Calu3 (cell line): ENCODE measurements at regions not wholly inside any gene's neighbourhood (a gene's known extent, or its start where the extent isn't known, plus 50 kb on each side); places are given as distances from the start of the nearest gene placed in this dataset.

ENCODE experiments used
- BruUV-seq: library from RNA; stranded (reverse); fragments of 400-500 nt; replicated peaks from 2 replicates; lab custom pipeline; 2021; lab: Mats Ljungman, UMichigan
- CTCF ChIA-PET: fragments of 300-600 bp; sonication (Branson Sonifier 250); formaldehyde crosslinking; loops from one replicate; lab custom pipeline; 2022; ENCODE audit warnings: antibody characterized with exemption; lab: Charles Lee
- DNase-seq: peaks from one replicate; pipeline ENCODE4 v3.0.0; 2022
- H3K27ac Mint-ChIP-seq: one replicate; pipeline ENCODE4 v1.8.0; 2022; ENCODE audit warnings: mixed read lengths; ENCODE audit not compliant: unreplicated experiment
- H3K27me3 Mint-ChIP-seq: one replicate; pipeline ENCODE4 v1.8.0; 2022; ENCODE audit warnings: mixed read lengths; ENCODE audit not compliant: unreplicated experiment
- H3K36me3 Mint-ChIP-seq: one replicate; pipeline ENCODE4 v1.8.0; 2022; ENCODE audit warnings: mild to moderate bottlenecking, moderate library complexity, mixed read lengths; ENCODE audit not compliant: insufficient read depth, unreplicated experiment
- H3K4me1 Mint-ChIP-seq: one replicate; pipeline ENCODE4 v1.8.0; 2022; ENCODE audit warnings: mild to moderate bottlenecking, low read depth, mixed read lengths; ENCODE audit not compliant: unreplicated experiment
- H3K4me3 Mint-ChIP-seq: one replicate; pipeline ENCODE4 v1.8.0; 2022; ENCODE audit warnings: mild to moderate bottlenecking, low read depth, moderate library complexity, mixed read lengths; ENCODE audit not compliant: unreplicated experiment
- H3K9me3 Mint-ChIP-seq: one replicate; pipeline ENCODE4 v1.8.0; 2022; ENCODE audit warnings: low read depth, mixed read lengths; ENCODE audit not compliant: unreplicated experiment
- CTCF ChIP-seq: fragments of 200-600 bp; IDR thresholded peaks from one replicate; pipeline ENCODE4 v1.8.0; 2022; ENCODE audit warnings: antibody characterized with exemption; ENCODE audit not compliant: unreplicated experiment
- intact Hi-C: fragments of 100-400 bp; cut with micrococcal nuclease; formaldehyde crosslinking; loops from one replicate; pipeline ENCODE4 v1.10.0; 2022; ENCODE audit not compliant: unreplicated experiment

DNA sequence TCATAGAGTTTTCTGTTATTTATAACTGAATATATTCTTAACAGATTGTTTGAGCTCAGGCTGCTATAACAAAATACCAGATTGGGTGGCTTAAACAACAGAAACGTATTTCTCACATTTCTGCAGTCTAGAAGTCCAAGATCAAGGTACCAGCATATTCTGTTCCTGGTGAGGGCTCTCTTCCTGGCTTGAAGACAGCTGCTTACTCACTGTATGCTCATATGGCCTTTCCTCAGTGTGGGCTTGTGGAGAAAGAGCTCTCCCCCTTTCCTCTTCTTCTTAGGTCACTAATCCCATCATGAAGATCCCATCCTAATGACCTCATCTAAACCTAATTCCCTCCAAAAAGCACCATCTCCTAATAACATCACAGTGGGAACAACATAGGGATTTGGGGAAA, 117.8 kb downstream of the RASGEF1B start:
- Mint-ChIP-seq H3K27ac (no peak overlapping the region), H3K4me3 (no peak overlapping the region), H3K9me3 (no peaks in the 10 kb centered on the region), H3K27me3 (peaks cover 7% of the 10 kb centered on the region), H3K36me3 (no peaks in the 10 kb centered on the region), H3K4me1 (peaks cover 8% of the 10 kb centered on the region)
- CTCF ChIA-PET, result interaction anchor here (1.6 kb wide), 1 partner anchor 284 kb away, joined by 7 read pairs; no protein-coding TSS in a partner anchor
- BruUV-seq, result no TSS peak
- DNase-seq, result no peak
- intact Hi-C loops, result no loop called here
- TF ChIP-seq CTCF, result no peak

GRCh38 chr4:81352446-81352835, 119.3 kb downstream of the RASGEF1B start:
- no peaks in the 10 kb centered on the region for H3K4me1 Mint-ChIP-seq
- H3K4me3 Mint-ChIP-seq, result no peak overlapping the region
- no peaks in the 10 kb centered on the region for H3K9me3 Mint-ChIP-seq
- TF ChIP-seq CTCF, result no peak
- intact Hi-C loops, result no loop called here
- no peaks in the 10 kb centered on the region for H3K36me3 Mint-ChIP-seq
- DNase-seq, result no peak
- BruUV-seq, result no TSS peak
- H3K27me3 Mint-ChIP-seq, result peaks cover 7% of the 10 kb centered on the region
- CTCF ChIA-PET, result interaction anchor here (0.5 to 2.5 kb wide), 3 partner anchors 17 to 283 kb away, joined by 3 to 24 read pairs (median 3); no protein-coding TSS in a partner anchor
- H3K27ac Mint-ChIP-seq, result no peak overlapping the region

DNA sequence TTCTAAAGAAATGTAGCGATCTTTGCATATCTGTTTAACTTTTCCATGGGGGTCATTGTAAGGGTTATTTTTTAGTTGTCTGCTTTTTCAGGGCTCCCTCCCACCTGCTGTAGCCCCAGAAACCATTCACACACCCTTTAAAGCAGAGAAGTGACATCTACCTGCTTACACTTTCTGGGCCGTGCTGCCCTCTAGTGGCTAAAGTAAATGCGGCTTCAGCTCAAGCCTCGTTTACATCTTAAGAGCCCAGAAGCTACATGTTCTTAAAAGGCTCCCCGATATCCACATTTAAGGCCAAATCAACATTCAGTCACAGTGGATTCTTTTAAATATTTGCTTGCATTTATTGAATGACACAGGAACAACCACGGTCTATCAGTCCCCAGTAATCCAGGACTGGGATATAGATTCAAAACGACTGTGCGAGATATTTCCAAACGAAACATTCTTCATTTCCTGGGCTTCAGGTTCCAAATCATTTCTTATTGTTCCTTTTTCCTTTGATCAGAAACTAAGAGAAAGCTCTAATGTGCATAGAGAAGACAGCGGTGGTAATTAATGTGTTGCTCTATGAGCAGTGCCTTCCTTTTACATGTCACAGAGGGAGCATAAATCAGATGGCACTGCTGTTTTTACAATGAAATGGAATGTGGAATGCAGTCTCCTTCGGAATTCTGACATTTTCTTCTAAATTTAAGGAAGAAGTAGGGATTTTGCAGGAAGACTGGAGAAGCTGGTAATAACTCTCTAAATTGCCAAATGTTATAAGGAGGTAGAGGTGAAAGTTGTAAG, 119.9 kb downstream of the RASGEF1B start:
- BruUV-seq, result no TSS peak
- H3K4me3 Mint-ChIP-seq, result no peak overlapping the region
- CTCF ChIA-PET, result interaction anchor here (0.7 to 2.5 kb wide), 6 partner anchors 18 to 986 kb away, joined by 3 to 24 read pairs (median 4); no protein-coding TSS in a partner anchor
- H3K4me1 Mint-ChIP-seq, result no peaks in the 10 kb centered on the region
- no peaks in the 10 kb centered on the region for H3K36me3 Mint-ChIP-seq
- H3K27ac Mint-ChIP-seq, result no peak overlapping the region
- H3K27me3 Mint-ChIP-seq, result peaks cover 7% of the 10 kb centered on the region
- H3K9me3 Mint-ChIP-seq, result no peaks in the 10 kb centered on the region
- no peak for TF ChIP-seq CTCF
- DNase-seq, result peak; percentile 61
- intact Hi-C loops, result loop anchor here (1.0 to 2.0 kb wide), 2 partner anchors 135 to 283 kb away; no protein-coding TSS in a partner anchor

DNA sequence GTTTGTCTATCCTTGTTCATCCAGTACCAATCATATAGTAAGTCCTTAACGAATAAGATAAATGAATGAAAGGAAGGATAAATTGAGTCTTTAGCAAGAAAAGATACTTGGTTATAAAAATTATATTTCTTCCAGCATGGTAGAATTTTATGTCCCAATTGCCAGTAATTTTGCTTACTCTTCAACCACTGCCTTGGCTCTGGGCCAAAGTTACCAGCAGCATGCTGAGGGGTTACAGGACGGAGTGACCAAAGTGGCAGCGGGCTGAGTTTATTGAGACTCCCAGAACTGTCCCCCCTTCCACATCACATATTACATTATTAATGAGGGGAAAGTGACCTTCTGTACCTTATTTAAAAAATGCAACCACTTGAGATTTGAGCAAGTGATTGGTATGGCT, 121.7 kb downstream of the RASGEF1B start:
- H3K4me3 Mint-ChIP-seq, result no peak overlapping the region
- BruUV-seq, result no TSS peak
- H3K27ac Mint-ChIP-seq, result no peak overlapping the region
- peaks cover 7% of the 10 kb centered on the region for H3K27me3 Mint-ChIP-seq
- no peaks in the 10 kb centered on the region for H3K36me3 Mint-ChIP-seq
- intact Hi-C loops, result loop anchor here (2.0 kb wide), 1 partner anchor 133 kb away; no protein-coding TSS in a partner anchor
- CTCF ChIA-PET, result no interaction called here
- no peak for TF ChIP-seq CTCF
- DNase-seq, result no peak
- no peaks in the 10 kb centered on the region for H3K4me1 Mint-ChIP-seq
- H3K9me3 Mint-ChIP-seq, result no peaks in the 10 kb centered on the region
